Endothelial cell of umbilical vein (primary cell): ENCODE measurements at regions not wholly inside any gene's neighbourhood (a gene's known extent, or its start where the extent isn't known, plus 50 kb on each side); places are given as distances from the start of the nearest gene placed in this dataset.

ENCODE experiments used
- BruUV-seq: library from RNA; stranded (reverse); fragments of 400-500 nt; replicated peaks from 2 replicates; lab custom pipeline; 2021; lab: Mats Ljungman, UMichigan
- CTCF ChIA-PET: fragments of 300-600, 350-600 bp; sonication (Branson Sonifier 250); formaldehyde crosslinking; loops from one replicate; lab custom pipeline; 2021; ENCODE audit warnings: antibody characterized with exemption, inconsistent platforms; lab: Charles Lee
- POLR2A ChIA-PET: fragments of 300-600, 350-600 bp; sonication (Branson Sonifier 250); formaldehyde crosslinking; loops from one replicate; lab custom pipeline; 2021; ENCODE audit warnings: antibody characterized with exemption, inconsistent platforms; lab: Charles Lee
- DNase-seq: peaks from one replicate; pipeline ENCODE4 v3.0.0-alpha.2; 2011; ENCODE audit warnings: low read depth, low spot score
- FAIRE-seq: peaks from 2 replicates; lab custom pipeline; 2011; peaks lifted over from hg19 to GRCh38; lab: Jason Lieb, UNC
- H2AFZ ChIP-seq: 2 replicates; pipeline ENCODE4 v1.6.0; 2012; ENCODE audit warnings: low read depth, low read length, control low read depth, inconsistent platforms
- H3K27ac ChIP-seq: 2 replicates; pipeline ENCODE4 v1.5.1; 2011; ENCODE audit warnings: low read depth, mild to moderate bottlenecking, control low read depth, low read length, moderate library complexity; ENCODE audit not compliant: insufficient read depth
- H3K27me3 ChIP-seq, 2 experiments: 2 replicates each; pipeline versions ENCODE4 v1.6.0 to v1.6.1; 2011; ENCODE audit warnings: low read length in 2 of 2, mixed read lengths in 1 of 2; ENCODE audit not compliant: control insufficient read depth in 2 of 2, insufficient read depth in 2 of 2
- H3K36me3 ChIP-seq, 2 experiments: 2 replicates in 1 of 2; 3 replicates in 1 of 2; pipeline ENCODE4 v1.5.1; 2011; ENCODE audit warnings: low read length in 2 of 2, mild to moderate bottlenecking in 1 of 2, moderate library complexity in 1 of 2; ENCODE audit not compliant: control insufficient read depth in 2 of 2, insufficient read depth in 2 of 2; ENCODE audit errors: extremely low read depth in 1 of 2
- H3K4me1 ChIP-seq: 3 replicates; pipeline ENCODE4 v1.5.1; 2011; ENCODE audit warnings: mild to moderate bottlenecking, low read length; ENCODE audit not compliant: control insufficient read depth, insufficient read depth; ENCODE audit errors: extremely low read depth
- H3K4me2 ChIP-seq: 2 replicates; pipeline ENCODE4 v1.6.1; 2011; ENCODE audit warnings: low read length, control low read depth, mixed read lengths; ENCODE audit not compliant: insufficient read depth
- H3K4me3 ChIP-seq, 3 experiments: fragments of 200-600 bp in 1 of 3; sonication (generic), shearing (Covaris generic) in 1 of 3; replicated peaks in 1 of 3; 2 replicates each; pipeline ENCODE4 v1.5.1; 2011 to 2016; ENCODE audit warnings: control low read depth in 3 of 3, low read length in 3 of 3, mild to moderate bottlenecking in 2 of 3, inconsistent platforms in 1 of 3, low read depth in 1 of 3, moderate library complexity in 1 of 3; ENCODE audit not compliant: insufficient read depth in 1 of 3
- H3K79me2 ChIP-seq: 2 replicates; pipeline ENCODE4 v1.6.0; 2012; ENCODE audit warnings: low read length, inconsistent platforms; ENCODE audit not compliant: control insufficient read depth, insufficient read depth
- H3K9ac ChIP-seq: replicated peaks from 2 replicates; pipeline ENCODE3; 2011; ENCODE audit warnings: low read length, control low read depth; ENCODE audit not compliant: insufficient read depth; ENCODE audit errors: extremely low read depth
- H3K9me1 ChIP-seq: replicated peaks from 3 replicates; pipeline ENCODE4 v1.6.0; 2011; ENCODE audit warnings: mild to moderate bottlenecking, low read length; ENCODE audit not compliant: control insufficient read depth, insufficient read depth; ENCODE audit errors: extremely low read depth
- H3K9me3 ChIP-seq: replicated peaks from 2 replicates; pipeline ENCODE4 v1.5.1; 2012; ENCODE audit warnings: low read length, inconsistent platforms; ENCODE audit not compliant: control insufficient read depth, insufficient read depth
- H4K20me1 ChIP-seq: replicated peaks from 2 replicates; pipeline ENCODE3; 2011; ENCODE audit warnings: mild to moderate bottlenecking, low read length; ENCODE audit not compliant: control insufficient read depth, insufficient read depth; ENCODE audit errors: extremely low read depth
- CTCF ChIP-seq, 2 donors: IDR thresholded peaks; 1 replicate in 1 of 2; 2 replicates in 1 of 2; pipeline ENCODE4 v1.5.1; 2011; ENCODE audit warnings: low read length in 2 of 2, mild to moderate bottlenecking in 2 of 2, moderate library complexity in 2 of 2, control low read depth in 1 of 2, inconsistent platforms in 1 of 2, low read depth in 1 of 2; ENCODE audit not compliant: insufficient read depth in 1 of 2; ENCODE audit errors: extremely low read depth in 1 of 2
- EZH2 ChIP-seq: IDR thresholded peaks from 2 replicates; pipeline ENCODE4 v1.6.1; 2012; ENCODE audit warnings: borderline replicate concordance, low read depth, mild to moderate bottlenecking, moderate library complexity, low read length, inconsistent platforms; ENCODE audit not compliant: severe bottlenecking
- FOS ChIP-seq: IDR thresholded peaks from 2 replicates; pipeline ENCODE4 v1.6.1; 2011; ENCODE audit warnings: mild to moderate bottlenecking, low read length, moderate library complexity, borderline replicate concordance; ENCODE audit not compliant: insufficient read depth
- GATA2 ChIP-seq: IDR thresholded peaks from 2 replicates; pipeline ENCODE4 v1.7.0; 2011; ENCODE audit warnings: low read depth, mild to moderate bottlenecking, moderate library complexity, mixed read lengths, low read length; ENCODE audit not compliant: insufficient read length, insufficient read depth
- JUN ChIP-seq: IDR thresholded peaks from 2 replicates; pipeline ENCODE4 v1.6.1; 2011; ENCODE audit warnings: borderline replicate concordance, low read depth; ENCODE audit not compliant: insufficient read length, insufficient read depth
- MAX ChIP-seq: IDR thresholded peaks from 2 replicates; pipeline ENCODE4 v1.6.1; 2011; ENCODE audit not compliant: insufficient read depth, insufficient read length
- MYC ChIP-seq: IDR thresholded peaks from one replicate; pipeline ENCODE4 v1.6.1; 2011; ENCODE audit warnings: mild to moderate bottlenecking, low read depth, low read length
- POLR2A ChIP-seq: IDR thresholded peaks from 2 replicates; pipeline ENCODE4 v1.6.1; 2012; ENCODE audit warnings: low read depth, mild to moderate bottlenecking, control low read depth, low read length
- POLR2AphosphoS5 ChIP-seq: IDR thresholded peaks from 2 replicates; pipeline ENCODE4 v1.6.1; 2012; ENCODE audit warnings: low read depth, mild to moderate bottlenecking, control low read depth, low read length, moderate library complexity; ENCODE audit not compliant: insufficient read depth
- dilution Hi-C: fragments of 300-500 bp; cut with MboI; formaldehyde crosslinking; loops from one replicate; pipeline ENCODE4 v1.15.0; 2019; ENCODE audit warnings: low sequenced_read_pairs; ENCODE audit not compliant: extremely low pct_ligation_motif_present
- intact Hi-C: fragments of 100-400 bp; cut with micrococcal nuclease; formaldehyde crosslinking; loops from one replicate; pipeline ENCODE4 v1.10.0; 2022

GRCh38 chr3:81251096-81251495, 510.3 kb downstream of the GBE1 start:
- Histone ChIP-seq H3K27me3 (no peaks in the 10 kb centered on the region), H3K4me3 (no peak overlapping the region), H3K36me3 (no peaks in the 10 kb centered on the region), H3K4me1 (peaks cover 11% of the 10 kb centered on the region), H4K20me1 (no peaks in the 10 kb centered on the region), H3K9ac (no peak overlapping the region), H3K79me2 (no peaks in the 10 kb centered on the region), H2AFZ (no peak overlapping the region), H3K9me1 (no peaks in the 10 kb centered on the region), H3K27ac (no peak overlapping the region), H3K4me2 (no peak overlapping the region), H3K9me3 (no peaks in the 10 kb centered on the region)
- FAIRE-seq (no peak), DNase-seq (no peak)
- dilution Hi-C loops (no loop called here), intact Hi-C loops (no loop called here)
- BruUV-seq, result no TSS peak
- ChIA-PET CTCF (interaction anchor here (1.5 kb wide), 1 partner anchor 8 kb away, joined by 5 read pairs; no protein-coding TSS in a partner anchor), POLR2A (no interaction called here)
- TF ChIP-seq JUN (no peak), POLR2AphosphoS5 (no peak), EZH2 (no peak), MYC (no peak), MAX (no peak), POLR2A (no peak), GATA2 (no peak), CTCF (IDR thresholded peaks at IDR 0.05; ENCODE audit: extremely low read depth in 1 of 2, insufficient read depth in 1 of 2, low read depth in 1 of 2, low read length in 2 of 2) (no peak), FOS (no peak)
